Stomach (tissue), 4 donors: ENCODE measurements at regions not wholly inside any gene's neighbourhood (a gene's known extent, or its start where the extent isn't known, plus 50 kb on each side); places are given as distances from the start of the nearest gene placed in this dataset.

Experiments
- CTCF ChIP-seq, 7 experiments: fragments of 450-650 bp in 4 of 7; fragments of 200-600 bp in 3 of 7; sonication (generic) in 3 of 7; IDR thresholded peaks; one replicate each; pipeline ENCODE4 v1.5.1; 2016 to 2019; ENCODE audit warnings: antibody characterized with exemption in 7 of 7, control low read depth in 2 of 7, mild to moderate bottlenecking in 1 of 7
- EP300 ChIP-seq: sonication (generic); formaldehyde crosslinking; IDR thresholded peaks from one replicate; pipeline ENCODE4 v1.6.1; 2017; ENCODE audit warnings: antibody characterized with exemption
- POLR2A ChIP-seq, 4 donors: fragments of 450-650 bp; IDR thresholded peaks; one replicate each; pipeline ENCODE4 v1.6.1; 2016; ENCODE audit warnings: antibody characterized with exemption in 4 of 4, control low read depth in 2 of 4, mild to moderate bottlenecking in 1 of 4, moderate library complexity in 1 of 4
- POLR2AphosphoS5 ChIP-seq, 3 donors: sonication (generic); formaldehyde crosslinking; IDR thresholded peaks; one replicate each; pipeline ENCODE4 v1.6.1; 2016; ENCODE audit warnings: antibody characterized with exemption in 3 of 3

GRCh38 chr2:58427572-58428095 is 186.5 kb upstream of the FANCL start:
- no peak for TF ChIP-seq CTCF (IDR thresholded peaks at IDR 0.05)
- TF ChIP-seq EP300 = no peak
- no peak for TF ChIP-seq POLR2A (IDR thresholded peaks at IDR 0.05)
- no peak for TF ChIP-seq POLR2AphosphoS5 (IDR thresholded peaks at IDR 0.05)
